ENCODE measurements at regions not wholly inside any gene's neighbourhood (a gene's known extent, or its start where the extent isn't known, plus 50 kb on each side); places are given as distances from the start of the nearest gene placed in this dataset.

- no peak for TF ChIP-seq EZH2 (IDR thresholded peaks at IDR 0.05; ENCODE audit: borderline replicate concordance, low read depth, low read length, severe bottlenecking)
- no peak for TF ChIP-seq CTCF (IDR thresholded peaks at IDR 0.05; ENCODE audit: borderline replicate concordance, extremely low read depth, low read length, poor library complexity, severe bottlenecking)
Observed at GRCh38 chr14:55752580-55753390, 172.8 kb downstream of the KTN1 start.

Data from DND-41 (cell line).